Cerebellar cortex (tissue), 1 donor: ENCODE measurements at regions not wholly inside any gene's neighbourhood (a gene's known extent, or its start where the extent isn't known, plus 50 kb on each side); places are given as distances from the start of the nearest gene placed in this dataset.
"Not testable (repeated sequence)": the region's sequence is repeated elsewhere in the genome, so short reads cannot be mapped to it uniquely, and the experiment has no call there.

Experiments used
- DNase-seq: peaks from one replicate; pipeline ENCODE4 v3.0.0-alpha.2; 2015; ENCODE audit warnings: low spot score

- no peak for DNase-seq
Measured at GRCh38 chr18:45342166-45342565, 273.1 kb upstream of the SLC14A2 start.

GRCh38 chr18:45342653-45343052 is 272.6 kb upstream of the SLC14A2 start:
- no peak for DNase-seq

- DNase-seq, result no peak
Measured at GRCh38 chr18:45343365-45343764, 271.9 kb upstream of the SLC14A2 start.

GRCh38 chr18:45344680-45345079 is 270.6 kb upstream of the SLC14A2 start:
- DNase-seq, result not testable (repeated sequence)

- DNase-seq, result no peak
Measured at GRCh38 chr18:45349019-45349418, 266.3 kb upstream of the SLC14A2 start.

- no peak for DNase-seq
Measured at GRCh38 chr18:45349467-45349866, 265.8 kb upstream of the SLC14A2 start.

GRCh38 chr18:45350404-45351156 is 264.7 kb upstream of the SLC14A2 start:
- no peak for DNase-seq

- DNase-seq, result no peak
Measured at GRCh38 chr18:45352874-45353273, 262.4 kb upstream of the SLC14A2 start.

- no peak for DNase-seq
Measured at GRCh38 chr18:45353530-45353929, 261.7 kb upstream of the SLC14A2 start.

- no peak for DNase-seq
Measured at GRCh38 chr18:45355944-45356520, 259.2 kb upstream of the SLC14A2 start.

- DNase-seq, result no peak
Measured at GRCh38 chr18:45357686-45358470, 257.4 kb upstream of the SLC14A2 start.

GRCh38 chr18:45359275-45360009 is 255.8 kb upstream of the SLC14A2 start:
- peak; percentile 35 for DNase-seq

GRCh38 chr18:45361125-45361851 is 254.0 kb upstream of the SLC14A2 start:
- DNase-seq, result no peak

GRCh38 chr18:45363196-45363595 is 252.1 kb upstream of the SLC14A2 start:
- DNase-seq, result no peak

GRCh38 chr18:45365835-45366234 is 249.4 kb upstream of the SLC14A2 start:
- no peak for DNase-seq

GRCh38 chr18:45370255-45371010 is 244.8 kb upstream of the SLC14A2 start:
- DNase-seq, result no peak

GRCh38 chr18:45373286-45373880 is 241.9 kb upstream of the SLC14A2 start:
- no peak for DNase-seq

- no peak for DNase-seq
Measured at GRCh38 chr18:45374236-45374635, 241.0 kb upstream of the SLC14A2 start.

- DNase-seq, result no peak
Measured at GRCh38 chr18:45374878-45375630, 240.2 kb upstream of the SLC14A2 start.

- no peak for DNase-seq
Measured at GRCh38 chr18:45376193-45376592, 239.1 kb upstream of the SLC14A2 start.
